ENCODE measurements at regions not wholly inside any gene's neighbourhood (a gene's known extent, or its start where the extent isn't known, plus 50 kb on each side); places are given as distances from the start of the nearest gene placed in this dataset.
"Not testable (repeated sequence)": the region's sequence is repeated elsewhere in the genome, so short reads cannot be mapped to it uniquely, and the experiment has no call there.

DNA sequence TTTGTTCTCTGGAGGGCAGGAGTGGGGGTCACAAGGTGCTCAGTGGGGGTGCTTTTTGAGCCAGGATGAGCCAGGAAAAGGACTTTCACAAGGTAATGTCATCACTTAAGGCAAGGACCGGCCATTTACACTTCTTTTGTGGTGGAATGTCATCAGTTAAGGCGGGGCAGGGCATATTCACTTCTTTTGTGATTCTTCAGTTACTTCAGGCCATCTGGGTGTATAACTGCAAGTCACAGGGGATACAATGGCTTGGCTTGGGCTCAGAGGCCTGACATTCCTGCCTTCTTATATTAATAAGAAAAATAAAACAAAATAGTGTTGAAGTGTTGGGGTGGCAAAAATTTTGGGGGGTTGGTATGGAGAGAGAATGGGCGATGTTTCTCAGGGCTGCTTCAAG is 841.8 kb downstream of the SLITRK5 start:
- TF ChIP-seq POLR2A, CTCF (IDR thresholded peaks at IDR 0.05): not testable (repeated sequence)

All from esophagus squamous epithelium (tissue), 4 donors.